Activated CD8-positive, alpha-beta T cell treated with anti-CD3 and anti-CD28 coated beads, Interleukin-2, amount 10 ng/mL, durations not matched to agents 7 days and 5 days (primary cell): ENCODE measurements at regions not wholly inside any gene's neighbourhood (a gene's known extent, or its start where the extent isn't known, plus 50 kb on each side); places are given as distances from the start of the nearest gene placed in this dataset.

Experiments
- ATAC-seq: fragments of 150-1000 bp; cut with Tn5 transposase; one replicate; pipeline ENCODE4 v1.10.0; 2021; ENCODE audit warnings: moderate library complexity
- CTCF ChIA-PET: fragments of 350-600 bp; sonication (Branson Sonifier 250); formaldehyde crosslinking; loops from one replicate; lab custom pipeline; 2021; ENCODE audit warnings: antibody characterized with exemption; lab: Charles Lee
- POLR2A ChIA-PET: fragments of 350-600 bp; sonication (Branson Sonifier 250); formaldehyde crosslinking; loops from one replicate; lab custom pipeline; 2021; ENCODE audit warnings: antibody characterized with exemption; lab: Charles Lee
- DNase-seq: peaks from one replicate; pipeline ENCODE4 v3.0.0-alpha.2; 2020
- H3K27ac Mint-ChIP-seq: one replicate; pipeline ENCODE4 v1.8.0; 2021; ENCODE audit warnings: mild to moderate bottlenecking, mixed read lengths
- H3K27me3 Mint-ChIP-seq: one replicate; pipeline ENCODE4 v1.8.0; 2021; ENCODE audit warnings: low read depth, mixed read lengths
- H3K36me3 Mint-ChIP-seq: one replicate; pipeline ENCODE4 v1.8.0; 2021; ENCODE audit warnings: low read depth, mixed read lengths
- H3K4me1 Mint-ChIP-seq: one replicate; pipeline ENCODE4 v1.8.0; 2021; ENCODE audit warnings: low read depth, mixed read lengths
- H3K4me3 Mint-ChIP-seq: one replicate; pipeline ENCODE4 v1.8.0; 2021; ENCODE audit warnings: mild to moderate bottlenecking, mixed read lengths
- H3K9me3 Mint-ChIP-seq: one replicate; pipeline ENCODE4 v1.8.0; 2022; ENCODE audit warnings: mixed read lengths; ENCODE audit not compliant: insufficient read depth

DNA sequence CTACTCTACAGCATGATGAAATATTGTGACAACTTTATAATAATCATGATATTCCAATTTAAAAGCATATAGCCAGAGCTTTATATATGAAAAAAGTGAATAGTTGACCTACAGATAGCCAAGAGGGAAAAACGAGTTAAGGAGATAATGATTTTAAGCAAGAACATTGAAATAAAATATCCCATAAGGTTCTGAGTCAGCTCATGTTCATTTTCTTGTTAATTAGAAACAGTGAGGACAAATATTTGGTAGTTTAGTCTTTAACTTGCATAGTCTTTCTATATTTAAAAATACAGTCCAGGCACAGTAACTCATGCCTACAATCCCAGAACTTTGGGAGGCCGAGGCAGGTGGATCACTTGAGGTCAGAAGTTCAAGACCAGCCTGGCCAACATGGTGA, 55.8 kb upstream of the CDH6 start:
- no peaks in the 10 kb centered on the region for H3K9me3 Mint-ChIP-seq
- DNase-seq: no peak
- no peak for ATAC-seq
- H3K4me1 Mint-ChIP-seq: no peaks in the 10 kb centered on the region
- POLR2A ChIA-PET: no interaction called here
- no peaks in the 10 kb centered on the region for H3K27me3 Mint-ChIP-seq
- H3K27ac Mint-ChIP-seq: no peak overlapping the region
- no peaks in the 10 kb centered on the region for H3K36me3 Mint-ChIP-seq
- CTCF ChIA-PET: no interaction called here
- H3K4me3 Mint-ChIP-seq: no peak overlapping the region

DNA sequence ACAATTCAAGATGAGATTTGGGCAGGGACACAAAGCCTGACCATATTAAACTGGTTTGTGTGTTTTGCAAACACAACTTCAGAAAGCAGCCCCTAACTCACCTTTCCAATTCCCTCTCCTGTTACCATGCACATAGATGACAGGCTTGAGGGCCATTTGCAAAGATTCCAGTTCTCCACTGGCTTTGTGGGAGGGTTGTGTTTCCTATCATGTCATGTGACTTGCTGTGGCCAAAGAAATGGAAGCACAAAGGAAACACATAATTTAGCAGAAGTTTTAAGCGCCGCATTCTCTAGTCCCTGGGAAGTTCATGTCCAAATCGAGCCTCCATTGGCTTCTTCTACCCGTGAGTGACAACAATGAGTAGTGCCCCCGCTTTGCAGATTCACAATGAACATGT, 57.9 kb upstream of the CDH6 start:
- ChIA-PET POLR2A (no interaction called here), CTCF (no interaction called here)
- ATAC-seq (no peak), DNase-seq (no peak)
- no peak overlapping the region for H3K4me3 Mint-ChIP-seq
- H3K4me1 Mint-ChIP-seq: no peaks in the 10 kb centered on the region
- H3K9me3 Mint-ChIP-seq: no peaks in the 10 kb centered on the region
- H3K27ac Mint-ChIP-seq: no peak overlapping the region
- no peaks in the 10 kb centered on the region for H3K36me3 Mint-ChIP-seq
- H3K27me3 Mint-ChIP-seq: no peaks in the 10 kb centered on the region

DNA sequence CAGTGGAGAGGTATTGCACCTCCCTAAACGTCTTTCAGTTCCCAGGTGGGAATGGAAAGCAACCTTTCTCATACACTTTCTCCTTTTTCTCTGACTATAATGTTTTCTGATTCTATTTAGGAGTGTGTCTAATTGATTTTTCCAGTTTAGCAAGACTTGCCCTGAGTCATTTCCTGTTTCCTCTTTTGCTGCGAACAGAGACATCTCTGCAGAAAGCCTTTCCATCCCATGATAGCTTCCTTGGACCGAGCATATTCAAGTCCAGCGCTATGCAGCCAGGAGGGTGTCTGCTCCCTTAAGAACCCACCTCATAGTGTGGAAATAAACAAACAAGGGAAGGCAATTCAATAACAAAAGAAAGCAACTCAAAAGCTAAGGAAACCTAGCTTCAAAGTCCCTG, 60.0 kb upstream of the CDH6 start:
- no peaks in the 10 kb centered on the region for H3K36me3 Mint-ChIP-seq
- ATAC-seq (no peak), DNase-seq (no peak)
- H3K4me3 Mint-ChIP-seq: no peak overlapping the region
- CTCF ChIA-PET: no interaction called here
- H3K27ac Mint-ChIP-seq: no peak overlapping the region
- no peaks in the 10 kb centered on the region for H3K9me3 Mint-ChIP-seq
- no peaks in the 10 kb centered on the region for H3K27me3 Mint-ChIP-seq
- H3K4me1 Mint-ChIP-seq: no peaks in the 10 kb centered on the region
- POLR2A ChIA-PET: no interaction called here

DNA sequence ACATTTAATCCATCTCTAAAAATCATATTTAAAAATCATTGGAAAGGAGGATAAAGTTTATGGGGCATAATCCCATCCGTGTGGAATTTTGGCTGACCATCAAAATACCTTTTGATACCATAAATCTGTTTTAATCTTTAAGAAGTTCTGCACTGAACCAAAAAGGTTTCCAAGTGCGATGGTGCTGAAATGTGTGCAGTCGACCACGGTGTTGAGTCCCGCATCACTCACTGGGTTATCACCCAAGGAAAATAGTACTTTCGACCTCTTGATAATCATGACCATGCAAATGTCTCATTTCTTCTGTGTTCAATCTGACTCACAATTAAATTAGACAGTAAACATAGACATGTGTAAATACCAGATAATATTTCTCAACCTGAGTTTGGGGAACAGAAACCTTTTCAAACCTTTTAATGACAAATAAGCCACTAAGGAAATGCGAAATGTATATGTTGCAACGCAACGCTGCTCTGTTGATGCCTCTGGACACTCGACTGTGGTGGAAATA, 62.0 kb upstream of the CDH6 start:
- Mint-ChIP-seq H3K36me3 (no peaks in the 10 kb centered on the region), H3K27me3 (no peaks in the 10 kb centered on the region), H3K4me3 (no peak overlapping the region), H3K4me1 (no peaks in the 10 kb centered on the region), H3K27ac (no peak overlapping the region), H3K9me3 (no peaks in the 10 kb centered on the region)
- ATAC-seq (no peak), DNase-seq (no peak)
- ChIA-PET CTCF (no interaction called here), POLR2A (no interaction called here)

DNA sequence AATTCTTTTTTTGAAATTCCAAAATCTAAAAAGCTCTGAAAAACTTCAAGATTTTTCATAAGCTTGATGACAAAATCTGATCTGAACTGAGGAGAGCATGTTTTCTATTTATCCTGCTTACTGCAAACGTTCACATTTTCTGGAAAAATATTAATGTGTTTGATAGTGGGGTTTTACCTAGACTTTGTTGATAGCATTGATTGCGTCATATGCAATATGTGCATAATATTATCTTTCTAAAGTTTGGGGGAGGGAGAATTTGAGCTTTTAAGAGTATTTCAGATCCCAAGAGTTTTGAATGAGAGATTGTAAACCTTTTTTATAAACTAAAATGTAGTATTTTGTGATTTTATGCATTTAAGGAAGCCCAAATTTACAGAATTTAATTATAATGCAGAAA, 62.8 kb upstream of the CDH6 start:
- no peaks in the 10 kb centered on the region for H3K9me3 Mint-ChIP-seq
- H3K27ac Mint-ChIP-seq: no peak overlapping the region
- H3K4me1 Mint-ChIP-seq: no peaks in the 10 kb centered on the region
- ChIA-PET POLR2A (no interaction called here), CTCF (no interaction called here)
- H3K36me3 Mint-ChIP-seq: no peaks in the 10 kb centered on the region
- no peaks in the 10 kb centered on the region for H3K27me3 Mint-ChIP-seq
- no peak for ATAC-seq
- DNase-seq: no peak
- no peak overlapping the region for H3K4me3 Mint-ChIP-seq

DNA sequence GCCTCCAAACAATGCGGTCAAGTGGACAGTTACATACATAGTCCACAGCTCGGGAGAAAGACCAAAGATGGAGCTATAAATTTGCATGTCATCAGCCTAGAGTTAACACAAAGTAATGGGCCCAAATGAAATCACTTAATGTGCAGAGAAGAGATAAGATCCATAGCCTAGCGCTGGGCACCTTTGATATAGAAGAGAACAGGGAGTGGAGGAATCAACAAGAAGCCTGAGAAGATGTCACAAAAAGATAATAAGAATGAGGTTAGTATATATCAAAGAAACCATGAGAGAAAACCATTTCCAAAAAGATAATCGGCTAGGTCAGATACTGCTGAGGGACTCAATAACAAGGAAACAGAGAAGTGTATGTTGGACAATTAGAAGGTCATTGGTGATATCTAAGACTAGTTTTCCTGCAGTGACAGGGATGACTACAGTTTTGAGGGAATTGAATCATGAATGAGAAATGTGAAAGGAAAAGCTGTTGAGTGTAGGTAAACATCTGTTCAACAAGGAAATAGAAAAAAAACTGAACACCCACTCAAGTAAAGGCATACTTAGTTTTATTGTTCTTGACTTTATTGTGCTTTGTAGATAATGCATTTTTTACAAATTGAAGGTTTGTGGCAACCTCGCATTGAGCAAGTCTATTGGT, 68.7 kb upstream of the CDH6 start:
- H3K4me1 Mint-ChIP-seq: no peaks in the 10 kb centered on the region
- POLR2A ChIA-PET: no interaction called here
- ATAC-seq (no peak), DNase-seq (no peak)
- H3K4me3 Mint-ChIP-seq: no peak overlapping the region
- no peak overlapping the region for H3K27ac Mint-ChIP-seq
- CTCF ChIA-PET: no interaction called here
- H3K36me3 Mint-ChIP-seq: no peaks in the 10 kb centered on the region
- no peaks in the 10 kb centered on the region for H3K27me3 Mint-ChIP-seq
- H3K9me3 Mint-ChIP-seq: no peaks in the 10 kb centered on the region

DNA sequence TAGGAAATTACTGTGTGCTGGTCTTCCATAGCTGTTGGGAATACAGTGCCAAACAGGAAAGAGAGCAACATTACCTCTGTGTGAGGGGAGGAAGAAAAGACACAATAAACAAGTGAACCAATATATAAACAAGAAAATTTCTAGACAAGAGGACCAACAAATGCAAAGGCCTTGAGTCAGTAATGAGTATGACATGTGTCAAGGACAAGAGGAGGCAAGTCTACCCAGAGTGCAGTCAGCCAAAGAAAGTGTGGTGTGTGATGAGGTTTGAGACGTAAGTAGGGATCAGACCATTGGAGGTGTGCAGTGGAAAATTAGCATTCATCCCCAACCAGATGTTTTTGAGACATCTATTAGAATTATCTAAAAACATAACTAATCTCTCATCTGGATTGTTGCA, 69.5 kb upstream of the CDH6 start:
- POLR2A ChIA-PET: no interaction called here
- CTCF ChIA-PET: no interaction called here
- H3K36me3 Mint-ChIP-seq: no peaks in the 10 kb centered on the region
- no peaks in the 10 kb centered on the region for H3K27me3 Mint-ChIP-seq
- ATAC-seq (no peak), DNase-seq (no peak)
- H3K27ac Mint-ChIP-seq: no peak overlapping the region
- no peaks in the 10 kb centered on the region for H3K9me3 Mint-ChIP-seq
- H3K4me1 Mint-ChIP-seq: no peaks in the 10 kb centered on the region
- no peak overlapping the region for H3K4me3 Mint-ChIP-seq

DNA sequence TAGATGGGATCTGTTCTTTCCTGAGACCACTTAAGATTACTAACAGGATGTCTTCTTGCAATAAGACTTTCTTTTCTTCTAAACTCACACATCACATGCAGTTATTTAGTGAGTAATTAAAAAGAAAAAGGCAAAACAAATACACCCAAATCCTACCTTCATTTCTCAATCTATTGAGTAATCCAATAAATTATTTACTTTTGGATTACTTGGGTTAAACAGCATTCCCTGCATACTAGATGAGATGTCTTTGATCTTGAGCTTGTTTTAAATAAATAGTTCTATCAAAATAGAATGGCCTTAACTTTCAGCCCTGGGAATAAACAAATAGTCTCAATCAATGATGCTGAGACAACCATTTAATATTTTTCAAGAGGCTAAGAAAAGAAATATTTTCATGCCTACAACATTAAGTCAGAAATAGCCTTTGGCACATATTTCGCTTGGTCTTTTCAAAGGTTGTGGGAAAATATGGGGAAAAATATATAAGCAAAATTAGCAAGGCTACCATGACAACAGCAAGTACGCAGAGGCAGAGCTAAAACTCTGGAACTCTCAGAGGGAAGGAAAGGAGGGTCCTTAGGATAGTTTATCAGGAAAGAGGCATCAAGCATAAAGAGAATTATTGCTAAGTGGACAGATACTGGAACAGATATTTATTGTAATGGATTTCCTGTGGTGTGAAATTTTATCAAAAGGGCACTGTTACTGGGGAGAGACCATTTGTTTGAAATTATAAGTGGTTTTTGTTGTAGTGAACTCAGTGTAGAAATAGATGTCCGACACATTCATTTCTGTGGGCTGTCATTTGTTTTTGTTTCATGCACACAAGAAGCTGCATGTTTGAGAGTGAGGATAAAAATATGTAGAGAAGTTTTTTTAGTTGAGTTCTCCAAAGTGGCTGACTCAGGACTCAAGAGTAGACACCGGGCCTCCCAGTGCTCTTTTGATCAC, 70.2 kb upstream of the CDH6 start:
- no peak overlapping the region for H3K4me3 Mint-ChIP-seq
- no peaks in the 10 kb centered on the region for H3K9me3 Mint-ChIP-seq
- H3K27me3 Mint-ChIP-seq: no peaks in the 10 kb centered on the region
- no peak overlapping the region for H3K27ac Mint-ChIP-seq
- CTCF ChIA-PET: no interaction called here
- ATAC-seq: no peak
- POLR2A ChIA-PET: no interaction called here
- H3K4me1 Mint-ChIP-seq: no peaks in the 10 kb centered on the region
- no peak for DNase-seq
- no peaks in the 10 kb centered on the region for H3K36me3 Mint-ChIP-seq

DNA sequence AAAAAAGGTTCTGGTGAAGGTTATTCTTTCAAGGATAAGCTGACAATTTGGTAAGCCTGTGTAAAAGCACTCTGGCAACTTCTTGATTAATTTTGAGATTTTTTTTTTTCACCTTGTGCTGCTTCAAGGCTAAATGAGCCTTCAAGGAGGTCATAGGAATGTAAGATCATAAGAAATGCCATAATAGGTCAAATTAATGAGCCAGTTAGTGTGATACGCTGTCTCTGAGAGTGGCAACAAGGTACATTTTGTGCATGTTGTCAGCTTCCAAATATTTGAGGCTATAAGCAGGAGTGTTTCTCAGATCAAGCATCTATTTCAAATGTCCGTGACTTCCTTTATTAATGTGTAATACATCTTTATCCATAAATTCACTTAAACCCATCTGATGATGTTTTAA, 72.3 kb upstream of the CDH6 start:
- ChIA-PET POLR2A (no interaction called here), CTCF (no interaction called here)
- Mint-ChIP-seq H3K4me3 (no peak overlapping the region), H3K27me3 (no peaks in the 10 kb centered on the region), H3K27ac (no peak overlapping the region), H3K9me3 (no peaks in the 10 kb centered on the region), H3K4me1 (no peaks in the 10 kb centered on the region), H3K36me3 (no peaks in the 10 kb centered on the region)
- DNase-seq (no peak), ATAC-seq (no peak)

DNA sequence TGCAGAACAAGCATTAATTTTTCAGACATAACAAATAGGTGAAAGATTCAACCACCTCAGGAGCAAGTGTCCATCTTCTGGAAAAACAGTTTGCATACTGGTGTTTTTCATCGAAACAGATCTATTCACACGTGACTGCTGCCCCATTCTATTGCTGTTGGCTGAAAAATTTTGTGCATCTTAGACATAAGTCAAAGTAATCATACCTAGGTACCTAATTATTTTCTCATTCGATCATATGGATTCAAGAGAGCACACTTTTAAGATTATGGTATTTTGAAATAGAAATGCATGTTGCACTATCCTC, 72.9 kb upstream of the CDH6 start:
- H3K9me3 Mint-ChIP-seq: no peaks in the 10 kb centered on the region
- POLR2A ChIA-PET: no interaction called here
- H3K27me3 Mint-ChIP-seq: no peaks in the 10 kb centered on the region
- ATAC-seq: no peak
- no peak overlapping the region for H3K27ac Mint-ChIP-seq
- H3K36me3 Mint-ChIP-seq: no peaks in the 10 kb centered on the region
- H3K4me3 Mint-ChIP-seq: no peak overlapping the region
- H3K4me1 Mint-ChIP-seq: no peaks in the 10 kb centered on the region
- CTCF ChIA-PET: no interaction called here
- no peak for DNase-seq

DNA sequence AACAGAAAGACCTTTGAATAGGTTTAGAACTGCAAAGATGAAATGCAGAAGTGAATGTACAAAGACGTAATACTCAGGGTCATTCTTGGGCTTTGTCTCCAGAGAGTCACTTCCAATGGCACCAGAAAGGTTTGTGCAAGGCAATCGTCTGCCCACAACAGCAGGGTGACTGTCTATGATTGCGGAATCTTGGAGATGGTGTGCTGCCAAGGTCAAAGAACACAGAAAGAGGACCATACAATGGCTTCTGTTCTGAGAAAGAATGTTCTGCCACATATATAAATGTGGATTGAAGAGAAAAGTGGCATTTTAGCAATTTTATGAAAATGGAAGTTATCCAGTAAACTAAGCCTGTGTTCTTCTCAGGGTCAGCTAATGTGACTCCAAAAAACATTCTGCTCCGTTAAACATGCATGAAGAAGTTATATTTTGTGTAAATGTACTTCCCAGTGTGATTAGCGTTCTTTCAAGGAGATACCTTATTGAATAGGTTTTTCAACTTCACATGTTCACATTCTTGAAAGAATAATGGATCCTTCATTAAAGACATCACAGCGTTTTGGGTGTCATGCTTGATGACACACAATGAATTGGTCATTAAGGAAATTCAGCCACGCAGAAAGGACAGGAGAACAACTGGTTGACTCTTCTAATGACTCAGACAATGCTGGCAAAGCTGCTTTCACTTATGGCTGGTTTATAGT, 73.4 kb upstream of the CDH6 start:
- DNase-seq: no peak
- Mint-ChIP-seq H3K4me1 (no peaks in the 10 kb centered on the region), H3K27me3 (no peaks in the 10 kb centered on the region), H3K4me3 (no peak overlapping the region), H3K9me3 (no peaks in the 10 kb centered on the region), H3K36me3 (no peaks in the 10 kb centered on the region), H3K27ac (no peak overlapping the region)
- CTCF ChIA-PET: no interaction called here
- ATAC-seq: no peak
- POLR2A ChIA-PET: no interaction called here

DNA sequence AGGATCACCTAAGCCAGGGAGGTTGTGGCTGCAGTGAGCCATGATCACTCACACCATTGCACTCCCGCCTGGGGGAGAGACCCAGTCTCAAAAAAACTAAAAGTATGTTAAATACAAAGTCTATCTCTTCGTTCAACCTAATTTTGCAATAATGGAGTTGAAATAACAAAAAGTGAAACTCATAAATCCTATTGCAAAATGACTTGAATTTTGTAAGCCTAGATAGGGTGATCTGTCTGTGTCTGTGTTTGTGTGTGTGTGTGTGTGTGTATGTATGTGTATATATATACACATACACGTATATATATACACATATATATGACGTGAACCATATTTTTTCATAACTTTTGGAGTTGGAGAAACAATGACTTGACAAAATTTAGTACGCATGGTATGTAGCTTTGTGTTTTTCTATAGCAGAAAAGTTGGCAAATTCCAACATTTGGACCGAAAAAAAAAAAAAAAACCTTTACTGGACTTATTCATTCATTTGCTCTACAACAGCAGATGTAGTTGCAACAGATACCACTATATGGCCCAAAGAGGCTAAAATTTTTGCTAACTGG, 76.9 kb upstream of the CDH6 start:
- CTCF ChIA-PET: no interaction called here
- Mint-ChIP-seq H3K9me3 (no peaks in the 10 kb centered on the region), H3K4me3 (no peak overlapping the region), H3K27ac (no peak overlapping the region), H3K4me1 (no peaks in the 10 kb centered on the region), H3K27me3 (no peaks in the 10 kb centered on the region), H3K36me3 (no peaks in the 10 kb centered on the region)
- POLR2A ChIA-PET: no interaction called here
- DNase-seq (no peak), ATAC-seq (no peak)
